ENCODE measurements at regions not wholly inside any gene's neighbourhood (a gene's known extent, or its start where the extent isn't known, plus 50 kb on each side); places are given as distances from the start of the nearest gene placed in this dataset.

- no peak for TF ChIP-seq EZH2phosphoT487 (IDR thresholded peaks at IDR 0.05; ENCODE audit: insufficient read depth, low read depth)
- TF ChIP-seq EZH2 (IDR thresholded peaks at IDR 0.05; ENCODE audit: insufficient read depth, poor library complexity, severe bottlenecking) = no peak
Observed at GRCh38 chr9:22740781-22741180, 294.2 kb downstream of the DMRTA1 start.
